ENCODE measurements at regions not wholly inside any gene's neighbourhood (a gene's known extent, or its start where the extent isn't known, plus 50 kb on each side); places are given as distances from the start of the nearest gene placed in this dataset.

DNA sequence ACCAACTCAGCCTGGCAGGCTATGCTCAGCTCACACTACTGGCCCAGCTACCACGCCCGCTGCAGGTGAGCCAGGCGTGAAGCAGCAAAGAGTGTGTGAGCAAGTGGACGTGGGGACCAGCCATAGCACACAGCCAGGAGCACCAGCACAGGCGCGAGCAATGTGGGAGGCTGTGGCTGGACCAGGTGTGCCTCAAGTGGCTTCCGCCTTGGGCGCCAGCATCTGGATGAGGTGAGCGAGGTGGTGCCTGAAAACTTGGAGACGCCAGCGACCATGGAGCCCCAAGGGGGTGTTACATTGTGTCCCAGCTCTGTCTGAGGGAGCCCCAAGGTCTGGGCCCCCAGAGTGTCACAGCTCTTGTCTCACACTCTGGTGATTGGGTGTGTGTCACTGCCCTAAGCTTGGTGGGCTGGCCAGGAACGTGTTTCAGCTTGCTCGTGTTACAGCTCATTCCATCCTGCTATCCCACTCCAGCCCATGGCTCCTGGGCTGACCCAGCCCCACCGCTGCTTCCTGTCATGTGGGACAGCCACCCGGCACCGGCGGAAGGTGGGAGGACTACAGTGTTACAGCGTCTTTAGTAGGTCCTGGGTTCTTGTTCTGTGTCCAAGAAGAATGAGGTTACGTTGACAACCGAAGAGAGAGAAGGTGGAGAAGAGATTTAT, 508.0 kb upstream of the MMS22L start:
- H3K4me3 ChIP-seq (ENCODE audit: low read depth, low read length): no peak overlapping the region
- TF ChIP-seq, protein P1, sequence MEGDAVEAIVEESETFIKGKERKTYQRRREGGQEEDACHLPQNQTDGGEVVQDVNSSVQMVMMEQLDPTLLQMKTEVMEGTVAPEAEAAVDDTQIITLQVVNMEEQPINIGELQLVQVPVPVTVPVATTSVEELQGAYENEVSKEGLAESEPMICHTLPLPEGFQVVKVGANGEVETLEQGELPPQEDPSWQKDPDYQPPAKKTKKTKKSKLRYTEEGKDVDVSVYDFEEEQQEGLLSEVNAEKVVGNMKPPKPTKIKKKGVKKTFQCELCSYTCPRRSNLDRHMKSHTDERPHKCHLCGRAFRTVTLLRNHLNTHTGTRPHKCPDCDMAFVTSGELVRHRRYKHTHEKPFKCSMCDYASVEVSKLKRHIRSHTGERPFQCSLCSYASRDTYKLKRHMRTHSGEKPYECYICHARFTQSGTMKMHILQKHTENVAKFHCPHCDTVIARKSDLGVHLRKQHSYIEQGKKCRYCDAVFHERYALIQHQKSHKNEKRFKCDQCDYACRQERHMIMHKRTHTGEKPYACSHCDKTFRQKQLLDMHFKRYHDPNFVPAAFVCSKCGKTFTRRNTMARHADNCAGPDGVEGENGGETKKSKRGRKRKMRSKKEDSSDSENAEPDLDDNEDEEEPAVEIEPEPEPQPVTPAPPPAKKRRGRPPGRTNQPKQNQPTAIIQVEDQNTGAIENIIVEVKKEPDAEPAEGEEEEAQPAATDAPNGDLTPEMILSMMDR (IDR thresholded peaks at IDR 0.05; ENCODE audit: low read depth, low read length): no peak

DNA sequence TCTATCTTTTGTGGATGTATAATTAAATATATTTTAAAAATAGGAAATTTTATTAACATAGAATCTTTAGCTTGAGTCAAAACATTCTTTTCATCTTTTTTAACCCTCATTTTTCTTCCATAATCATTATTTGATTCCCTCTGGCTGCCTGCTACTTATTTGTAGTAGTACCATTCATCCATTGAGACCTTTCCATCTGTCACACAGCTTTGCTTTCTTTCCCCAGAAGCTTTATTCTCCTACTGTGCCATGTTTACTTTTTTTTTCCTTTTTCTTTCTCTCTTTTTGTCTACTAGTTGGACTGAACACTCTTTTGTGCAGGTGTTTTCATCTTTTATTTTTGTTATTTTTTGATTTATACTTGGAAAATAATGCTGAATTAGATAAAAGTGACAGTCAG, 522.6 kb upstream of the MMS22L start:
- TF ChIP-seq, protein P1 (IDR thresholded peaks at IDR 0.05; ENCODE audit: low read depth, low read length): no peak

DNA sequence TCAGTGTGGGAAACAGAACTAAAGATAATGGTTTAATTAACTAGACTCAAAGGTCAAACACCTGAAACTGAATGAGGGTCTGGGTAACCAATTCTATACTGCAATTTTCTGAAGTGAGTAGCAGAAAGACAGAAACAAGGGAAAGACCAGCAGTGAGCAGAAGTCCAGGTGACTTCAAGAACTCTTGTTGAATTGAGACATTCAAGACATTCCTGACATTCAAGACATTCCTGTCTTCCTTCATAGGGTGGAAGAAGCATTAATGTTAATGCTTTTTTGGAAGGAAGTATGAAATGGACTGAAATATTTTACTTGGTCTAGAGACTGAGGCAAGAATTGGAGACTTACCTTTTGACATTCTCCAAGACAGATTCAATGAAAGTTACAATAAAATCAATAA, 529.9 kb upstream of the MMS22L start:
- TF ChIP-seq, protein P1 (IDR thresholded peaks at IDR 0.05; ENCODE audit: low read depth, low read length): no peak
- H3K4me3 ChIP-seq (ENCODE audit: low read depth, low read length): no peak overlapping the region

More for the DNA sequence above, 522.6 kb upstream of the MMS22L start:
- no peak overlapping the region for H3K4me3 ChIP-seq (ENCODE audit: low read depth, low read length)

GRCh38 chr6:97813889-97814567, 531.0 kb upstream of the MMS22L start:
- H3K4me3 ChIP-seq (ENCODE audit: low read depth, low read length): no peak overlapping the region
- TF ChIP-seq, protein P1 (IDR thresholded peaks at IDR 0.05; ENCODE audit: low read depth, low read length): no peak

DNA sequence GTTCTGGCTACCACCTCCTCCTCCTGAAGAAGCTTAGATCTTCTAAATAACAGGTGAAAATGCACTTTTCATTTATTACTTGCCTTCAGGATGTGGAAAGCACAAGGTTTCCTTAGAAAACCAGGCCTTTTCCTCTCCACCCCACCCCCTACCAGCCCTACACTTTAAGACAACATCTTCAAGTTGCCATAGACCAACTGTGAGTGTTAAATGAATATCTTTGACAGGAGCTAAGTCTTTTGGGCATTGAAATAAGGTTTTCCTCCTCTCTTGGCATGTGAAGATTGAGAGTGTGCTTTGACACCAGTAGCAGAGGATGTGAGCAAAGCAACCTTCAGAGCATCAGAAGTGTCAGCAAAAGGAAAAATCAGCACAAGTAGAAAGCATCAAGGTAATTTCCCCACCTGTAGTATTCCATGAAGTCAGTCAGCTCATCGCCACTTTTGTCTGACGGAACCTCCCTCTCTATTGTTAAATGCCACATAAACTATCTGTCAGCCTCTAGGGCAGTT, 532.3 kb upstream of the MMS22L start:
- H3K4me3 ChIP-seq (ENCODE audit: low read depth, low read length): no peak overlapping the region
- TF ChIP-seq, protein P1 (IDR thresholded peaks at IDR 0.05; ENCODE audit: low read depth, low read length): no peak

DNA sequence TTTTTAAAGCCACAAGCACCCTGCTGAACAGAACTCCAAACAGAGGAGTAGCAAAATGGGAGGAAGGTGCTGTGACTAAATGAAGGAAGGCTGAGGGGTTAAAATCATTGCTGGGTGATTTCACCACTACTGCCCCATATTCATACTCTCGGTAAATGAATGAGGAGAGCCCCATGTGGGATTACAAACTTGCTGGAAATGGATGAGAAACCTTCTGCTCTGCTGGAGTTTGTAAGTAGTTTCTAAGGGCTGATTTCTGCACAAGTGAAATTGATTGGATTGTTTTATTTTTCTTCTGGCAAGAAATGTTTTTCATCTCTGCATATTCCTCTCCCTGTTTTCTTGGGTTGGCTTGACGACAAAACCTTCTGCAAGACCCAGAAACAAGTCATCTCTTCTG, 533.5 kb upstream of the MMS22L start:
- TF ChIP-seq, protein P1 (IDR thresholded peaks at IDR 0.05; ENCODE audit: low read depth, low read length): no peak
- no peak overlapping the region for H3K4me3 ChIP-seq (ENCODE audit: low read depth, low read length)

DNA sequence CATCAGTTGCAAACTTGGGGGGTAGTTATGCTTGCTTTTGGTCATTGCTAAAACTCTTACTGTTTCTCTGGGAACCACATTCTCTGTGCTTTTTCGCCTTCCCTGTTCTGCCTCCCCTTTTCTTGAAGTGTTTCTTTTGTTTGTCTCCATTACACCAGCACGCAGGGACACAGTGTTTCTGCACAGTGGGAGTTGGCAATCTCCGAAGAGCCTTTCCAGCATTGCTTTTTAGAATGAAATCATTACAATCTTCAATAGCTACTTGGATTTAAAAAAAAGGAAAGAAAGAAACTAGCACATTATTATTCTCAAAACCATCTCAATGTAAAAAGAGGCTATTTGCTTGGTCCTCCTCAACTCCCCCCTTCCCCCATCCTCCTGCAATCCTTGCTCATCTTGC, 536.7 kb upstream of the MMS22L start:
- no peak overlapping the region for H3K4me3 ChIP-seq (ENCODE audit: low read depth, low read length)

More for the DNA sequence above, 536.7 kb upstream of the MMS22L start:
- TF ChIP-seq, protein P1 (IDR thresholded peaks at IDR 0.05; ENCODE audit: low read depth, low read length): no peak

Measured in WI38 (cell line).